Rectal smooth muscle tissue (tissue), 1 donor: ENCODE measurements at regions not wholly inside any gene's neighbourhood (a gene's known extent, or its start where the extent isn't known, plus 50 kb on each side); places are given as distances from the start of the nearest gene placed in this dataset.

Experiments used
- H3K27ac ChIP-seq: one replicate; pipeline ENCODE4 v1.7.0; 2013; ENCODE audit warnings: low read depth, low read length, inconsistent platforms
- H3K27me3 ChIP-seq: one replicate; pipeline ENCODE4 v1.7.0; 2013; ENCODE audit warnings: low read length; ENCODE audit not compliant: control insufficient read depth, insufficient read depth
- H3K36me3 ChIP-seq: one replicate; pipeline ENCODE4 v1.7.0; 2013; ENCODE audit warnings: low read length; ENCODE audit not compliant: control insufficient read depth, insufficient read depth
- H3K4me1 ChIP-seq: one replicate; pipeline ENCODE4 v1.7.0; 2013; ENCODE audit warnings: low read length; ENCODE audit not compliant: control insufficient read depth, insufficient read depth
- H3K4me3 ChIP-seq: one replicate; pipeline ENCODE4 v1.7.0; 2013; ENCODE audit warnings: low read length
- H3K9ac ChIP-seq: one replicate; pipeline ENCODE4 v1.7.0; 2013; ENCODE audit warnings: low read length

- Histone ChIP-seq H3K9ac (no peak overlapping the region), H3K27me3 (no peaks in the 10 kb centered on the region), H3K4me3 (no peak overlapping the region), H3K36me3 (no peaks in the 10 kb centered on the region), H3K27ac (no peak overlapping the region), H3K4me1 (no peaks in the 10 kb centered on the region)
Measured at GRCh38 chr4:108391701-108392455, 223.1 kb upstream of the LEF1 start.

- Histone ChIP-seq H3K4me3 (no peak overlapping the region), H3K4me1 (no peaks in the 10 kb centered on the region), H3K9ac (no peak overlapping the region), H3K27me3 (no peaks in the 10 kb centered on the region), H3K27ac (no peak overlapping the region), H3K36me3 (no peaks in the 10 kb centered on the region)
Measured at GRCh38 chr4:108385076-108385475, 216.3 kb upstream of the LEF1 start.

- Histone ChIP-seq H3K36me3 (no peaks in the 10 kb centered on the region), H3K9ac (no peak overlapping the region), H3K27me3 (no peaks in the 10 kb centered on the region), H3K4me3 (no peak overlapping the region), H3K4me1 (no peaks in the 10 kb centered on the region), H3K27ac (no peak overlapping the region)
Measured at GRCh38 chr4:108384544-108384943, 215.8 kb upstream of the LEF1 start.

GRCh38 chr4:108383157-108383556 is 214.4 kb upstream of the LEF1 start:
- Histone ChIP-seq H3K27ac (no peak overlapping the region), H3K4me3 (no peak overlapping the region), H3K36me3 (no peaks in the 10 kb centered on the region), H3K4me1 (no peaks in the 10 kb centered on the region), H3K9ac (no peak overlapping the region), H3K27me3 (no peaks in the 10 kb centered on the region)

GRCh38 chr4:108382751-108383150 is 214.0 kb upstream of the LEF1 start:
- H3K27me3 ChIP-seq = no peaks in the 10 kb centered on the region
- H3K4me1 ChIP-seq = no peaks in the 10 kb centered on the region
- H3K9ac ChIP-seq = no peak overlapping the region
- no peaks in the 10 kb centered on the region for H3K36me3 ChIP-seq
- no peak overlapping the region for H3K4me3 ChIP-seq
- no peak overlapping the region for H3K27ac ChIP-seq

- H3K4me3 ChIP-seq = no peak overlapping the region
- no peaks in the 10 kb centered on the region for H3K4me1 ChIP-seq
- no peaks in the 10 kb centered on the region for H3K36me3 ChIP-seq
- no peak overlapping the region for H3K9ac ChIP-seq
- H3K27me3 ChIP-seq = no peaks in the 10 kb centered on the region
- no peak overlapping the region for H3K27ac ChIP-seq
Measured at GRCh38 chr4:108378164-108378563, 209.4 kb upstream of the LEF1 start.

GRCh38 chr4:108377021-108377420 is 208.3 kb upstream of the LEF1 start:
- Histone ChIP-seq H3K27me3 (no peaks in the 10 kb centered on the region), H3K4me1 (no peaks in the 10 kb centered on the region)

GRCh38 chr4:108375434-108375833 is 206.7 kb upstream of the LEF1 start:
- no peak overlapping the region for H3K27ac ChIP-seq
- H3K4me1 ChIP-seq = no peaks in the 10 kb centered on the region
- no peaks in the 10 kb centered on the region for H3K27me3 ChIP-seq
- H3K36me3 ChIP-seq = no peaks in the 10 kb centered on the region
- no peak overlapping the region for H3K4me3 ChIP-seq
- H3K9ac ChIP-seq = no peak overlapping the region

More at GRCh38 chr4:108377021-108377420, 208.3 kb upstream of the LEF1 start:
- Histone ChIP-seq H3K36me3 (no peaks in the 10 kb centered on the region), H3K4me3 (no peak overlapping the region), H3K27ac (no peak overlapping the region), H3K9ac (no peak overlapping the region)

GRCh38 chr4:108372681-108373080 is 203.9 kb upstream of the LEF1 start:
- no peaks in the 10 kb centered on the region for H3K4me1 ChIP-seq
- no peak overlapping the region for H3K9ac ChIP-seq
- H3K4me3 ChIP-seq = no peak overlapping the region
- H3K27ac ChIP-seq = no peak overlapping the region
- H3K36me3 ChIP-seq = no peaks in the 10 kb centered on the region
- H3K27me3 ChIP-seq = no peaks in the 10 kb centered on the region

GRCh38 chr4:108371282-108371681 is 202.6 kb upstream of the LEF1 start:
- Histone ChIP-seq H3K9ac (no peak overlapping the region), H3K4me3 (no peak overlapping the region), H3K4me1 (no peaks in the 10 kb centered on the region), H3K27ac (no peak overlapping the region), H3K27me3 (no peaks in the 10 kb centered on the region), H3K36me3 (no peaks in the 10 kb centered on the region)

GRCh38 chr4:108370291-108371141 is 201.8 kb upstream of the LEF1 start:
- H3K27me3 ChIP-seq = no peaks in the 10 kb centered on the region
- no peak overlapping the region for H3K9ac ChIP-seq
- H3K4me3 ChIP-seq = no peak overlapping the region
- no peak overlapping the region for H3K27ac ChIP-seq
- no peaks in the 10 kb centered on the region for H3K36me3 ChIP-seq
- H3K4me1 ChIP-seq = no peaks in the 10 kb centered on the region

- no peak overlapping the region for H3K9ac ChIP-seq
- H3K36me3 ChIP-seq = no peaks in the 10 kb centered on the region
- H3K27me3 ChIP-seq = no peaks in the 10 kb centered on the region
- no peak overlapping the region for H3K27ac ChIP-seq
- H3K4me3 ChIP-seq = no peak overlapping the region
- no peaks in the 10 kb centered on the region for H3K4me1 ChIP-seq
Measured at GRCh38 chr4:108369035-108369655, 200.4 kb upstream of the LEF1 start.
